Panc1 (cell line): ENCODE measurements at regions not wholly inside any gene's neighbourhood (a gene's known extent, or its start where the extent isn't known, plus 50 kb on each side); places are given as distances from the start of the nearest gene placed in this dataset.

Experiments
- ATAC-seq: fragments of 200-7000 bp; cut with Tn5 transposase; 2 replicates; pipeline ENCODE4 v1.9.1; 2020; ENCODE audit warnings: mild to moderate bottlenecking, moderate library complexity
- BruUV-seq: library from RNA; stranded (reverse); fragments of 400-500 nt; replicated peaks from 2 replicates; lab custom pipeline; 2021; lab: Mats Ljungman, UMichigan
- CTCF ChIA-PET: fragments of 300-600 bp; sonication (Branson Sonifier 250); formaldehyde crosslinking; loops from one replicate; lab custom pipeline; 2022; ENCODE audit warnings: antibody characterized with exemption; lab: Charles Lee
- POLR2A ChIA-PET: fragments of 300-600 bp; sonication (Branson Sonifier 250); formaldehyde crosslinking; loops from one replicate; lab custom pipeline; 2022; ENCODE audit warnings: antibody characterized with exemption; lab: Charles Lee
- DNase-seq: peaks from one replicate; pipeline ENCODE4 v3.0.0-alpha.2; 2010; ENCODE audit warnings: low read depth, low spot score
- H3K27ac ChIP-seq: 2 replicates; pipeline ENCODE4 v1.5.1; 2011; ENCODE audit warnings: mild to moderate bottlenecking, low read length, inconsistent platforms
- H3K27me3 ChIP-seq: fragments of 200-500 bp; sonication (Bioruptor generic); 2 replicates; pipeline ENCODE4 v1.6.0; 2014; ENCODE audit warnings: low read length, inconsistent platforms; ENCODE audit not compliant: control insufficient read depth, insufficient read depth
- H3K36me3 ChIP-seq: fragments of 200-500 bp; sonication (Bioruptor generic); 2 replicates; pipeline ENCODE4 v1.5.1; 2014; ENCODE audit warnings: inconsistent platforms, mild to moderate bottlenecking, low read length, moderate library complexity; ENCODE audit not compliant: control insufficient read depth, insufficient read depth
- H3K4me1 ChIP-seq: 2 replicates; pipeline ENCODE4 v1.5.1; 2011; ENCODE audit warnings: inconsistent platforms, mild to moderate bottlenecking, low read length, moderate library complexity; ENCODE audit not compliant: control insufficient read depth, insufficient read depth
- H3K4me3 ChIP-seq, 2 experiments: 2 replicates each; pipeline ENCODE4 v1.5.1; 2011 to 2012; ENCODE audit warnings: low read depth in 2 of 2, low read length in 2 of 2, mild to moderate bottlenecking in 2 of 2, inconsistent platforms in 1 of 2, moderate library complexity in 1 of 2
- H3K9me3 ChIP-seq: fragments of 200-500 bp; sonication (Bioruptor generic); 2 replicates; pipeline ENCODE4 v1.5.1; 2014; ENCODE audit warnings: low read depth, mild to moderate bottlenecking, inconsistent platforms, low read length, moderate library complexity; ENCODE audit not compliant: control insufficient read depth, insufficient read depth
- POLR2AphosphoS5 ChIP-seq: IDR thresholded peaks from 2 replicates; pipeline ENCODE4 v1.6.1; 2012; ENCODE audit warnings: mild to moderate bottlenecking, low read depth, low read length, moderate library complexity
- REST ChIP-seq, 2 experiments: IDR thresholded peaks; 2 replicates each; pipeline ENCODE4 v1.6.1; 2011 to 2012; ENCODE audit warnings: low read depth in 2 of 2, control low read depth in 1 of 2, low read length in 1 of 2, mild to moderate bottlenecking in 1 of 2, moderate library complexity in 1 of 2; ENCODE audit not compliant: insufficient read depth in 1 of 2
- SIN3A ChIP-seq: IDR thresholded peaks from 2 replicates; pipeline ENCODE4 v1.6.1; 2012; ENCODE audit warnings: low read depth, mild to moderate bottlenecking, low read length, moderate library complexity, borderline replicate concordance; ENCODE audit not compliant: insufficient read depth
- TCF7L2 ChIP-seq: IDR thresholded peaks from 2 replicates; pipeline ENCODE4 v1.6.1; 2011; ENCODE audit warnings: mild to moderate bottlenecking, low read depth, low read length, inconsistent platforms
- in situ Hi-C: cut with HindIII; loops from 2 replicates; pipeline ENCODE4 v1.10.0; 2016; ENCODE audit warnings: low sequenced_read_pairs, low pct_unique_long_range_greater_than_20kb
- intact Hi-C: fragments of 100-400 bp; cut with micrococcal nuclease; formaldehyde crosslinking; loops from one replicate; pipeline ENCODE4 v1.10.0; 2022; ENCODE audit not compliant: unreplicated experiment
- TF ChIP-seq, protein P1 (sequence below): fragments of 450-650 bp; IDR thresholded peaks from 2 replicates; pipeline ENCODE4 v1.5.1; 2017; ENCODE audit warnings: mild to moderate bottlenecking

GRCh38 chr3:168802766-168803165 is 707.0 kb upstream of the GOLIM4 start:
- Histone ChIP-seq H3K27me3 (no peaks in the 10 kb centered on the region), H3K9me3 (no peaks in the 10 kb centered on the region), H3K4me3 (no peak overlapping the region), H3K4me1 (no peaks in the 10 kb centered on the region), H3K36me3 (no peaks in the 10 kb centered on the region), H3K27ac (no peak overlapping the region)
- DNase-seq, result no peak
- in situ Hi-C loops, result no loop called here
- POLR2A ChIA-PET, result no interaction called here
- ATAC-seq, result no peak
- intact Hi-C loops, result no loop called here
- CTCF ChIA-PET, result no interaction called here
- BruUV-seq, result no TSS peak
- TF ChIP-seq TCF7L2 (no peak), POLR2AphosphoS5 (no peak), REST (IDR thresholded peaks at IDR 0.05; ENCODE audit: insufficient read depth in 1 of 2, low read depth in 2 of 2, low read length in 1 of 2) (no peak), SIN3A (no peak)
- TF ChIP-seq, protein P1, sequence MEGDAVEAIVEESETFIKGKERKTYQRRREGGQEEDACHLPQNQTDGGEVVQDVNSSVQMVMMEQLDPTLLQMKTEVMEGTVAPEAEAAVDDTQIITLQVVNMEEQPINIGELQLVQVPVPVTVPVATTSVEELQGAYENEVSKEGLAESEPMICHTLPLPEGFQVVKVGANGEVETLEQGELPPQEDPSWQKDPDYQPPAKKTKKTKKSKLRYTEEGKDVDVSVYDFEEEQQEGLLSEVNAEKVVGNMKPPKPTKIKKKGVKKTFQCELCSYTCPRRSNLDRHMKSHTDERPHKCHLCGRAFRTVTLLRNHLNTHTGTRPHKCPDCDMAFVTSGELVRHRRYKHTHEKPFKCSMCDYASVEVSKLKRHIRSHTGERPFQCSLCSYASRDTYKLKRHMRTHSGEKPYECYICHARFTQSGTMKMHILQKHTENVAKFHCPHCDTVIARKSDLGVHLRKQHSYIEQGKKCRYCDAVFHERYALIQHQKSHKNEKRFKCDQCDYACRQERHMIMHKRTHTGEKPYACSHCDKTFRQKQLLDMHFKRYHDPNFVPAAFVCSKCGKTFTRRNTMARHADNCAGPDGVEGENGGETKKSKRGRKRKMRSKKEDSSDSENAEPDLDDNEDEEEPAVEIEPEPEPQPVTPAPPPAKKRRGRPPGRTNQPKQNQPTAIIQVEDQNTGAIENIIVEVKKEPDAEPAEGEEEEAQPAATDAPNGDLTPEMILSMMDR, result no peak

- Histone ChIP-seq H3K4me1 (no peaks in the 10 kb centered on the region), H3K4me3 (no peak overlapping the region), H3K27ac (no peak overlapping the region), H3K36me3 (no peaks in the 10 kb centered on the region), H3K27me3 (no peaks in the 10 kb centered on the region), H3K9me3 (no peaks in the 10 kb centered on the region)
- DNase-seq (no peak), ATAC-seq (no peak)
- ChIA-PET POLR2A (no interaction called here), CTCF (no interaction called here)
- no peak for TF ChIP-seq TCF7L2
- TF ChIP-seq, protein P1, result no peak
- no peak for TF ChIP-seq POLR2AphosphoS5
- no peak for TF ChIP-seq SIN3A
- TF ChIP-seq REST (IDR thresholded peaks at IDR 0.05; ENCODE audit: insufficient read depth in 1 of 2, low read depth in 2 of 2, low read length in 1 of 2), result no peak
- in situ Hi-C loops, result no loop called here
- BruUV-seq, result no TSS peak
- intact Hi-C loops, result no loop called here
These were observed 706.1 kb upstream of the GOLIM4 start for GRCh38 chr3:168801794-168802193.
